Karpas-422 (cell line): ENCODE measurements at regions not wholly inside any gene's neighbourhood (a gene's known extent, or its start where the extent isn't known, plus 50 kb on each side); places are given as distances from the start of the nearest gene placed in this dataset.

Experiments used
- DNase-seq: peaks from one replicate; pipeline ENCODE4 v3.0.0-alpha.2; 2015
- H2AFZ ChIP-seq: fragments of 200-600 bp; sonication (generic); 2 replicates; pipeline ENCODE4 v1.6.1; 2014; ENCODE audit warnings: antibody characterized with exemption, low read length, mixed read lengths
- H3K27ac ChIP-seq: fragments of 200-600 bp; sonication (generic); 2 replicates; pipeline ENCODE4 v1.5.1; 2014; ENCODE audit warnings: mild to moderate bottlenecking, low read length, moderate library complexity
- H3K27me3 ChIP-seq: fragments of 200-600 bp; sonication (generic); 2 replicates; pipeline ENCODE4 v1.6.1; 2014; ENCODE audit warnings: low read length, mixed read lengths
- H3K36me3 ChIP-seq: fragments of 200-600 bp; sonication (generic); 2 replicates; pipeline ENCODE4 v1.6.1; 2014; ENCODE audit warnings: low read length, mixed read lengths; ENCODE audit not compliant: insufficient read depth
- H3K4me1 ChIP-seq: fragments of 200-600 bp; sonication (generic); 2 replicates; pipeline ENCODE4 v1.6.1; 2014; ENCODE audit warnings: mild to moderate bottlenecking, low read length, mixed read lengths
- H3K4me2 ChIP-seq: fragments of 200-600 bp; sonication (generic); 2 replicates; pipeline ENCODE4 v1.6.1; 2014; ENCODE audit warnings: low read length, low read depth, mild to moderate bottlenecking; ENCODE audit not compliant: poor library complexity, severe bottlenecking
- H3K4me3 ChIP-seq: fragments of 200-600 bp; sonication (generic); 2 replicates; pipeline ENCODE4 v1.5.1; 2014; ENCODE audit warnings: mild to moderate bottlenecking, antibody characterized with exemption, low read length, mixed read lengths
- H3K79me2 ChIP-seq: fragments of 200-600 bp; sonication (generic); 2 replicates; pipeline ENCODE4 v1.6.1; 2014; ENCODE audit warnings: mild to moderate bottlenecking, low read length, mixed read lengths
- H3K9ac ChIP-seq: fragments of 200-600 bp; sonication (generic); 2 replicates; pipeline ENCODE4 v1.6.0; 2014; ENCODE audit warnings: low read length
- H3K9me2 ChIP-seq: fragments of 200-600 bp; sonication (generic), shearing (Covaris generic); replicated peaks from 2 replicates; pipeline ENCODE4 v1.6.0; 2014; ENCODE audit warnings: mild to moderate bottlenecking, low read length, moderate library complexity; ENCODE audit not compliant: insufficient read depth
- H3K9me3 ChIP-seq: fragments of 300-700, 200-600 bp; sonication (generic); 2 replicates; pipeline ENCODE4 v1.6.1; 2014; ENCODE audit warnings: low read length, mixed read lengths
- H4K20me1 ChIP-seq: fragments of 200-600 bp; sonication (generic); 2 replicates; pipeline ENCODE4 v1.6.1; 2014; ENCODE audit warnings: mild to moderate bottlenecking, antibody characterized with exemption, low read length, low read depth; ENCODE audit not compliant: insufficient read depth

DNA sequence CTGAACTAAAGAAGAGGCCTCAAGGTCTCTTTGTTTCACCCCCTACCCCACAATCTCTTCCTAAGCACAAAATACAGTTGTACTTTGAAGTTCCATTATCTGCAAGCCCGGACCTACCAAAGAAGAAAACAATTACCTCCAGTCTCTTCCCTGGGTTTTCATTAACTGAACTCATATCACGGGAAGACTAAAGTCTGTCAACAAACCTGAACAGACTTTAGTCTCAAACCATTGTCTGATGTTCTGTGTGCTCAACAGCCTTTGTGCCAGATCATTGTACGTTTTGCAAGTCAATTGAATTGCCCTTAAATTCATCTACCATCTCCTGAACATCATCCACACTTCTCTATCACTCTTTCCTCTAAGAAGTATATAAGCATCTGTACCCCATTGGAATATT lies 1021.9 kb upstream of the CDH2 start:
- Histone ChIP-seq H3K4me2 (no peak overlapping the region), H3K4me3 (no peak overlapping the region), H3K9ac (no peak overlapping the region), H2AFZ (no peak overlapping the region), H3K27ac (no peak overlapping the region), H3K79me2 (no peaks in the 10 kb centered on the region), H3K27me3 (no peaks in the 10 kb centered on the region), H3K36me3 (no peaks in the 10 kb centered on the region), H4K20me1 (no peaks in the 10 kb centered on the region), H3K9me3 (peaks cover 25% of the 10 kb centered on the region), H3K9me2 (no peaks in the 10 kb centered on the region), H3K4me1 (no peaks in the 10 kb centered on the region)
- DNase-seq, result no peak

DNA sequence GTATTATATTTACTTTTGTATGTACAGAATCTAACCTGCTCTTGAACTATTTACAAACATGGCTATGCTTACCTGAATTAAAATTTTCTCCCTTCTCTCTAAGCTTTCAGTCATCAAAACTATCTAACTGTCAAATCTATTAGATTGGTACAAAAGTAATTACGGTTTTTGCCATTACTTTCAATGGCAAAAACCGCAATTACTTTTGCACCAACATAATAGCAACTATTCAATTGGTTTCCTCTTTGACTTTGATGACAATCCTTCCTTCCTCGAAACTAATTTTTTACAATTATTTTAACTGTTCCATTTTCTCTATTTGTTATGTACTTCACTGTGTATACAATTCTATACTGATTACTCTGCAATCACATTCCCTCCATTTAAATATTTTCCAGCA lies 1019.4 kb upstream of the CDH2 start:
- Histone ChIP-seq H3K27ac (no peak overlapping the region), H3K27me3 (no peaks in the 10 kb centered on the region), H3K9ac (no peak overlapping the region), H3K79me2 (no peaks in the 10 kb centered on the region), H3K36me3 (no peaks in the 10 kb centered on the region), H3K4me3 (no peak overlapping the region), H3K4me2 (no peak overlapping the region), H3K9me2 (no peaks in the 10 kb centered on the region), H3K4me1 (no peaks in the 10 kb centered on the region), H2AFZ (no peak overlapping the region), H4K20me1 (no peaks in the 10 kb centered on the region), H3K9me3 (peaks cover 14% of the 10 kb centered on the region; the same call in 1 of the 2 replicates)
- DNase-seq, result no peak

DNA sequence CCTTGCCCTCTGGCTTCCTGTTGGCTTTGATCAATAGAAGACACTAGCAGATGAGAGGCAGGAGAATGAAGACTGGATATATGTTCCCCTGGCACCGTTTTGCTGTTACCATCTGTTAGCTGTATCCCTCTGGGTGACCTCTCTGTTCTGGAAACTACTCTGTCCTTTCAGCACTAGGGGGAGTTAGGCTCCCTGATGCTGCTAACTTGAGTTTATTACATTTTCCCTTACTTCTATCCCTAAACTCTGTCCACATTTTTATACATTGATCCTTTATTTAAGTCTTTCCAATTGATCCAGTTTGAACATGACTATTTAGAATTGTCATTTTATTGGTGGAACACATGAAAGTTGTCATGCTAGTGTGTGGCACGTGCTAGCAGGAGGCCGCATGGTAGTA lies 1014.3 kb upstream of the CDH2 start:
- Histone ChIP-seq H2AFZ (no peak overlapping the region), H3K4me2 (no peak overlapping the region), H3K27ac (no peak overlapping the region), H3K36me3 (no peaks in the 10 kb centered on the region), H3K9ac (no peak overlapping the region), H3K79me2 (no peaks in the 10 kb centered on the region), H3K27me3 (no peaks in the 10 kb centered on the region), H3K9me2 (no peaks in the 10 kb centered on the region), H3K9me3 (peaks cover 29% of the 10 kb centered on the region; the same call in 1 of the 2 replicates), H3K4me3 (no peak overlapping the region), H3K4me1 (no peaks in the 10 kb centered on the region), H4K20me1 (no peaks in the 10 kb centered on the region)
- DNase-seq, result no peak

DNA sequence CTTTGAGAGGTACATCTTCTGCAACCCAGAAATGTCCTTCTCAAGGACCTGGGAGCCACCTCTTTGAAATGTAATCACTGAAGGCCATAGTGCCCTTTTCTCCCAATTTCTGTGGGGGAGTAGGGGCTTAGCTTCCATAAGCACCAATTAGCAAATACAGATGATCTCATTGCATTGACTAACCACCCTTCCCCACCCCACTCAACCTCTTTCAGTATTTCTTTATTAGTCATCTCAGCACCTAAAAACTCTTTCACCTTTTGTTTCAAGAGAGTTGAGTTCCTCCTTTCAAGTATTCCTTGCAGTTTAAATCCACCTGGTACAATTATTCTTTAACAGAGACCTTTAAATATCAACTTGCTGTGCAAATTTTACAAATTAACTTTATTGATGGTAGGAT lies 1011.8 kb upstream of the CDH2 start:
- Histone ChIP-seq H4K20me1 (no peaks in the 10 kb centered on the region), H3K4me3 (no peak overlapping the region), H3K36me3 (no peaks in the 10 kb centered on the region), H3K27me3 (no peaks in the 10 kb centered on the region), H3K4me2 (no peak overlapping the region), H3K4me1 (no peaks in the 10 kb centered on the region), H3K9ac (no peak overlapping the region), H3K9me2 (no peaks in the 10 kb centered on the region), H3K79me2 (no peaks in the 10 kb centered on the region), H3K27ac (no peak overlapping the region), H3K9me3 (peaks cover 19% of the 10 kb centered on the region), H2AFZ (no peak overlapping the region)
- DNase-seq, result no peak

DNA sequence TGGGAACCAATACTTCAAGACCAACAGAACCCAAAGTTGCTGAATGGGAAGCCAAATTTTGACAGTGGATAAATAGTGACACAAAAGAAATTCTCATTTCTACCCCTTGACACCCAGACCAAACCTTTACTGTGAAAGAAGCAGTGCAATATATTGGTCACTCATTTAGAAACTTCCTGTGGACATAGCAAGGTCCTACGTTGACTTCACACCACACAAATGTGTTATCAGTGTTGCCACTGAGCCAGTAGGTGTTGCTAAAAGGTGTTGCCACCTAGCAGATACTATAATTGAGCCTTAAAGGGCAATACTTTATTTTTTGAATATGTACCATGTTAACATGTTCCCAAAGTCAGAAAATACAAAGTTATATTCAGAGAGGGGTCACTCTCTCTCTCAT lies 1008.9 kb upstream of the CDH2 start:
- Histone ChIP-seq H3K79me2 (no peaks in the 10 kb centered on the region), H4K20me1 (no peaks in the 10 kb centered on the region), H3K4me2 (no peak overlapping the region), H3K9me3 (peaks cover 22% of the 10 kb centered on the region), H2AFZ (no peak overlapping the region), H3K27me3 (no peaks in the 10 kb centered on the region), H3K9ac (no peak overlapping the region), H3K4me1 (no peaks in the 10 kb centered on the region), H3K4me3 (no peak overlapping the region), H3K36me3 (no peaks in the 10 kb centered on the region), H3K9me2 (no peaks in the 10 kb centered on the region), H3K27ac (no peak overlapping the region)
- no peak for DNase-seq

DNA sequence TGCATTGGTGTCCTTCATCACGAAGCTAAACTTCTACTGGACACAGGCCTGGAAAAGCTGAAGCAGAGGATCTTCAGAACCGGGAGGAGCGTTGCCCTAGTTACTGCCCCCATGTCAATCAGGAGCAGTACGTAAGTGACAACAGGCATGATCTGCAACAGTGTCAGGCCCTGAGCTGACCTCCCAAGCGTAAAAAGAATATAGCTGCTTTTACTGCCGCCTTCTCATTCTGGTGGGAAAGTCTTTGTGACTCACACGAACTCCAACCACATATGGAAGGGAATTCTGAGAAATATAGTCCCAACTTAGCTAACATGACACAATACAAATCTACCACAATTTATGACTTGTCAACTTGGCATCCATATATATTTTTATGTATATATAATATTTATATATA lies 1007.7 kb upstream of the CDH2 start:
- H4K20me1 ChIP-seq, result no peaks in the 10 kb centered on the region
- H3K36me3 ChIP-seq, result no peaks in the 10 kb centered on the region
- no peak overlapping the region for H3K4me2 ChIP-seq
- H3K9ac ChIP-seq, result no peak overlapping the region
- H3K4me3 ChIP-seq, result no peak overlapping the region
- H3K27ac ChIP-seq, result no peak overlapping the region
- no peaks in the 10 kb centered on the region for H3K79me2 ChIP-seq
- H3K4me1 ChIP-seq, result no peaks in the 10 kb centered on the region
- no peaks in the 10 kb centered on the region for H3K27me3 ChIP-seq
- no peaks in the 10 kb centered on the region for H3K9me2 ChIP-seq
- peaks cover 22% of the 10 kb centered on the region for H3K9me3 ChIP-seq
- DNase-seq, result no peak
- H2AFZ ChIP-seq, result no peak overlapping the region

DNA sequence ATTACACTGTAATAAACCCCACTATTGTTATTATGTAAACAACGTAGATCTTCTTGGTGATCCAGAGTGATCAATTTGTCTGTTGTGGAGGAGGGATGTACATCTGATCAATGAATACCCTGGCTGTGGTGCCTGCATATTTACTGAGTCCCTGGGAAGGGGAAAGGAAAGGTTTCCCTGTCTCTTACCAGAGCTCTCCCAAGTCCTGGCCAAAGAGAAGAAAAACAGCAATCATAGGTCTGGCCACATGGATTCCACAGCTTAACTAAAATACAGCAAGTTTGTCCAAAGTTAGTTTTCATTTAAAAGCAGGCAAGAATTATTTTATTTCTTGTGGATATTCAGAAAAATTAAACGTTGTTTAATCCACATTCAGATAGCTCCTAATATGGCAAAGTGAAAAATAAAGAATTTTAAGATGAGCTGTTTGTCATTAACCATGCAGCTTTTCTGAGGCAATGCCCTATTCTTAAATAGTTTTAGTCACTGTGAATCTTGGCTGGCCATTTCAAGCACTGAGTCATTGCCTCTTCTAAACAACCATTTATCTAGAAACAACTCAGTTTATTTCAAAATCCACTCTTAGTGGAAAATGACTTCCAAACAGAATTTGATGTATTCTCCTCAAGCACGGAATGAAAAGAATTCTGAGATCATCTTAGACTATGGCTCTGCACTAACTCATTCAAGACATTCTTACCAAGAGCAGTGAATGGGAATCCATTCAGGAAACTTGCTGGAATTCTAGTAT lies 1004.4 kb upstream of the CDH2 start:
- peaks cover 10% of the 10 kb centered on the region for H3K9me3 ChIP-seq
- H3K9ac ChIP-seq, result no peak overlapping the region
- H3K27me3 ChIP-seq, result no peaks in the 10 kb centered on the region
- H4K20me1 ChIP-seq, result no peaks in the 10 kb centered on the region
- H3K4me3 ChIP-seq, result no peak overlapping the region
- no peak for DNase-seq
- H3K4me2 ChIP-seq, result no peak overlapping the region
- no peaks in the 10 kb centered on the region for H3K79me2 ChIP-seq
- no peaks in the 10 kb centered on the region for H3K4me1 ChIP-seq
- H3K36me3 ChIP-seq, result no peaks in the 10 kb centered on the region
- H2AFZ ChIP-seq, result no peak overlapping the region
- H3K27ac ChIP-seq, result no peak overlapping the region
- H3K9me2 ChIP-seq, result no peaks in the 10 kb centered on the region

- no peak overlapping the region for H3K27ac ChIP-seq
- DNase-seq, result no peak
- H4K20me1 ChIP-seq, result no peaks in the 10 kb centered on the region
- no peaks in the 10 kb centered on the region for H3K79me2 ChIP-seq
- no peaks in the 10 kb centered on the region for H3K36me3 ChIP-seq
- no peak overlapping the region for H3K4me2 ChIP-seq
- H3K4me1 ChIP-seq, result no peaks in the 10 kb centered on the region
- no peak overlapping the region for H2AFZ ChIP-seq
- H3K9me2 ChIP-seq, result no peaks in the 10 kb centered on the region
- no peak overlapping the region for H3K4me3 ChIP-seq
- H3K27me3 ChIP-seq, result no peaks in the 10 kb centered on the region
- no peak overlapping the region for H3K9ac ChIP-seq
- peaks cover 34% of the 10 kb centered on the region for H3K9me3 ChIP-seq
Observed at GRCh38 chr18:29176681-29177080, 999.8 kb upstream of the CDH2 start.
